HG03378 (cell line): ENCODE measurements at regions not wholly inside any gene's neighbourhood (a gene's known extent, or its start where the extent isn't known, plus 50 kb on each side); places are given as distances from the start of the nearest gene placed in this dataset.
"Not testable (repeated sequence)": the region's sequence is repeated elsewhere in the genome, so short reads cannot be mapped to it uniquely, and the experiment has no call there.

ENCODE experiments used
- ATAC-seq: cut with Tn5 transposase; IDR thresholded peaks from one replicate; pipeline ENCODE4 v1.9.1; 2021; ENCODE audit warnings: mild to moderate bottlenecking, moderate library complexity; ENCODE audit not compliant: unreplicated experiment

- ATAC-seq, result no peak
Observed at GRCh38 chr11:29495676-29496075, 521.2 kb downstream of the KCNA4 start.

- ATAC-seq, result no peak
Observed at GRCh38 chr11:29490938-29491337, 525.9 kb downstream of the KCNA4 start.

- no peak for ATAC-seq
Observed at GRCh38 chr11:29486301-29486700, 530.5 kb downstream of the KCNA4 start.

GRCh38 chr11:29485641-29486040 is 531.2 kb downstream of the KCNA4 start:
- no peak for ATAC-seq

- ATAC-seq, result no peak
Observed at GRCh38 chr11:29484548-29484947, 532.3 kb downstream of the KCNA4 start.

- ATAC-seq, result no peak
Observed at GRCh38 chr11:29483831-29484230, 533.0 kb downstream of the KCNA4 start.

GRCh38 chr11:29482510-29482909 is 534.3 kb downstream of the KCNA4 start:
- ATAC-seq, result no peak

GRCh38 chr11:29481738-29482137 is 535.1 kb downstream of the KCNA4 start:
- no peak for ATAC-seq

GRCh38 chr11:29480981-29481380 is 535.8 kb downstream of the KCNA4 start:
- ATAC-seq, result no peak

GRCh38 chr11:29458252-29458651 is 558.6 kb downstream of the KCNA4 start:
- ATAC-seq, result no peak

GRCh38 chr11:29452146-29452545 is 564.7 kb downstream of the KCNA4 start:
- no peak for ATAC-seq

GRCh38 chr11:29449281-29450074 is 567.4 kb downstream of the KCNA4 start:
- no peak for ATAC-seq

GRCh38 chr11:29448246-29448877 is 568.5 kb downstream of the KCNA4 start:
- ATAC-seq, result no peak

- no peak for ATAC-seq
Observed at GRCh38 chr11:29447821-29448220, 569.0 kb downstream of the KCNA4 start.

GRCh38 chr11:29446132-29446531 is 570.7 kb downstream of the KCNA4 start:
- ATAC-seq, result no peak

GRCh38 chr11:29445191-29445590 is 571.6 kb downstream of the KCNA4 start:
- not testable (repeated sequence) for ATAC-seq

GRCh38 chr11:29438815-29439214 is 578.0 kb downstream of the KCNA4 start:
- ATAC-seq, result no peak

GRCh38 chr11:29435421-29435820 is 581.4 kb downstream of the KCNA4 start:
- no peak for ATAC-seq

GRCh38 chr11:29432719-29433325 is 584.0 kb downstream of the KCNA4 start:
- no peak for ATAC-seq

GRCh38 chr11:29405305-29405704 is 611.5 kb downstream of the KCNA4 start:
- no peak for ATAC-seq

GRCh38 chr11:29395555-29396072 is 621.2 kb downstream of the KCNA4 start:
- no peak for ATAC-seq

- no peak for ATAC-seq
Observed at GRCh38 chr11:29389793-29390192, 627.0 kb downstream of the KCNA4 start.
